ENCODE measurements at regions not wholly inside any gene's neighbourhood (a gene's known extent, or its start where the extent isn't known, plus 50 kb on each side); places are given as distances from the start of the nearest gene placed in this dataset.

- TF ChIP-seq CTCF (IDR thresholded peaks at IDR 0.05) (no peak), EZH2 (IDR thresholded peaks at IDR 0.05; ENCODE audit: borderline replicate concordance, insufficient read depth, low read depth, low read length, poor library complexity, severe bottlenecking) (no peak)
Measured at GRCh38 chr9:24434183-24434582, 111.5 kb downstream of the IZUMO3 start.
